Stomach (tissue), 4 donors: ENCODE measurements at regions not wholly inside any gene's neighbourhood (a gene's known extent, or its start where the extent isn't known, plus 50 kb on each side); places are given as distances from the start of the nearest gene placed in this dataset.

Experiments
- CTCF ChIP-seq, 7 experiments: fragments of 450-650 bp in 4 of 7; fragments of 200-600 bp in 3 of 7; sonication (generic) in 3 of 7; IDR thresholded peaks; one replicate each; pipeline ENCODE4 v1.5.1; 2016 to 2019; ENCODE audit warnings: antibody characterized with exemption in 7 of 7, control low read depth in 2 of 7, mild to moderate bottlenecking in 1 of 7
- POLR2A ChIP-seq, 4 donors: fragments of 450-650 bp; IDR thresholded peaks; one replicate each; pipeline ENCODE4 v1.6.1; 2016; ENCODE audit warnings: antibody characterized with exemption in 4 of 4, control low read depth in 2 of 4, mild to moderate bottlenecking in 1 of 4, moderate library complexity in 1 of 4

GRCh38 chr7:84509522-84509921 lies 314.9 kb upstream of the SEMA3A start:
- no peak for TF ChIP-seq CTCF (IDR thresholded peaks at IDR 0.05)
- no peak for TF ChIP-seq POLR2A (IDR thresholded peaks at IDR 0.05)
